Epidermal melanocyte (primary cell): ENCODE measurements at regions not wholly inside any gene's neighbourhood (a gene's known extent, or its start where the extent isn't known, plus 50 kb on each side); places are given as distances from the start of the nearest gene placed in this dataset.

Experiments used
- DNase-seq: peaks from one replicate; pipeline ENCODE4 v3.0.0; 2011; ENCODE audit warnings: low spot score; ENCODE audit not compliant: insufficient read length

GRCh38 chr20:39651645-39652325, 689.6 kb downstream of the DHX35 start:
- DNase-seq: no peak

- DNase-seq: no peak
Measured at GRCh38 chr20:39646874-39647413, 684.8 kb downstream of the DHX35 start.

- no peak for DNase-seq
Measured at GRCh38 chr20:39645131-39645530, 683.0 kb downstream of the DHX35 start.

- no peak for DNase-seq
Measured at GRCh38 chr20:39643292-39643691, 681.1 kb downstream of the DHX35 start.

GRCh38 chr20:39641423-39641822, 679.3 kb downstream of the DHX35 start:
- no peak for DNase-seq

- DNase-seq: no peak
Measured at GRCh38 chr20:39640147-39640546, 678.0 kb downstream of the DHX35 start.

- no peak for DNase-seq
Measured at GRCh38 chr20:39638731-39639130, 676.6 kb downstream of the DHX35 start.

GRCh38 chr20:39633689-39634088, 671.5 kb downstream of the DHX35 start:
- DNase-seq: no peak

GRCh38 chr20:39632757-39633156, 670.6 kb downstream of the DHX35 start:
- no peak for DNase-seq

- DNase-seq: no peak
Measured at GRCh38 chr20:39632176-39632575, 670.0 kb downstream of the DHX35 start.

- DNase-seq: no peak
Measured at GRCh38 chr20:39631557-39631956, 669.4 kb downstream of the DHX35 start.

GRCh38 chr20:39630215-39630908, 668.2 kb downstream of the DHX35 start:
- DNase-seq: no peak

- no peak for DNase-seq
Measured at GRCh38 chr20:39627765-39628164, 665.6 kb downstream of the DHX35 start.

GRCh38 chr20:39624316-39624715, 662.2 kb downstream of the DHX35 start:
- no peak for DNase-seq

GRCh38 chr20:39623584-39624234, 661.6 kb downstream of the DHX35 start:
- DNase-seq: no peak

- no peak for DNase-seq
Measured at GRCh38 chr20:39619271-39619785, 657.2 kb downstream of the DHX35 start.

GRCh38 chr20:39611901-39612300, 649.8 kb downstream of the DHX35 start:
- DNase-seq: no peak

GRCh38 chr20:39607141-39607540, 645.0 kb downstream of the DHX35 start:
- DNase-seq: no peak

- no peak for DNase-seq
Measured at GRCh38 chr20:39605908-39606307, 643.8 kb downstream of the DHX35 start.

GRCh38 chr20:39605361-39605760, 643.2 kb downstream of the DHX35 start:
- DNase-seq: no peak

- no peak for DNase-seq
Measured at GRCh38 chr20:39603219-39603618, 641.1 kb downstream of the DHX35 start.

- no peak for DNase-seq
Measured at GRCh38 chr20:39602649-39603048, 640.5 kb downstream of the DHX35 start.
